GM21423 (cell line): ENCODE measurements at regions not wholly inside any gene's neighbourhood (a gene's known extent, or its start where the extent isn't known, plus 50 kb on each side); places are given as distances from the start of the nearest gene placed in this dataset.
"Not testable (repeated sequence)": the region's sequence is repeated elsewhere in the genome, so short reads cannot be mapped to it uniquely, and the experiment has no call there.

Experiments used
- ATAC-seq: cut with Tn5 transposase; IDR thresholded peaks from one replicate; pipeline ENCODE4 v1.9.1; 2021; ENCODE audit warnings: mild to moderate bottlenecking, moderate library complexity; ENCODE audit not compliant: unreplicated experiment

DNA sequence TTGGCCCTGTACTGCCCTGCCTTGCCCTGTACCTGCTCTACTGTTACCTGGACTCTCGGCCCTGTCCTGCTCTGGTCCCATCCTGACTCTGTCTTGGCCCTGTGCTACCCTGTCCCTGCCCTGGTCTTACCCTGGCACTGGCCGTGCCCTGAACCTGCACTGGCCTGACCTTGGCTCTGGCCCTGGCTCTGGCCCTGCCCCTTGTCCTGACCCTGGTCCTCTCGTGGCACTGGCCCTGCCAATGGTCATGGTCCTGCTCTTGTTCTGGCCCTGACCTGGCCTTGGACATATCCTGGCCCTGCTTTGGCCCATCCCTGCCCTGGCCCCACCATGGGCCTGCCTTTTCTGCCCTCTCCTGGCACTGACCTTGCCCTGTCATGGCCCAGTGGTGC is 251.3 kb downstream of the TP53TG3F start:
- not testable (repeated sequence) for ATAC-seq

DNA sequence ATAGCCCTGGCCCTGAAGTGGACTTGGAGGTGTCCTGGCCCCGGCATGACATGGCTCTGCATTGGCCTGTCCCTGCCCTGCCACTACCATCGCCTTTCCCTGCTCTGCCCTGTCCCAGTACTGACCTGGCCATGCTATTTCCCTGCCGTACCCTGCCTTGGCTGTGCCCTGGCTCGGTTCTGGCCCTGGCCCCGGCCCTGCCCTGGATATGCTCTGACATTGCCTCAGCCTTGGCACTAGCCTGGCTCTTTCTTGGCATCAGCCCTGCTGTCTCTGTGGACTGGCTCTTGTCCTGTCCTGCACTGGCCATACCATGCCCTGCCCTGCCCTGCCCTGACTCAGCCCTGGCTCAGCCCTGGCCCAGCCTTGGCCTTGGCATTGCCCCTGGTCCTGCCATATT is 252.2 kb downstream of the TP53TG3F start:
- not testable (repeated sequence) for ATAC-seq

DNA sequence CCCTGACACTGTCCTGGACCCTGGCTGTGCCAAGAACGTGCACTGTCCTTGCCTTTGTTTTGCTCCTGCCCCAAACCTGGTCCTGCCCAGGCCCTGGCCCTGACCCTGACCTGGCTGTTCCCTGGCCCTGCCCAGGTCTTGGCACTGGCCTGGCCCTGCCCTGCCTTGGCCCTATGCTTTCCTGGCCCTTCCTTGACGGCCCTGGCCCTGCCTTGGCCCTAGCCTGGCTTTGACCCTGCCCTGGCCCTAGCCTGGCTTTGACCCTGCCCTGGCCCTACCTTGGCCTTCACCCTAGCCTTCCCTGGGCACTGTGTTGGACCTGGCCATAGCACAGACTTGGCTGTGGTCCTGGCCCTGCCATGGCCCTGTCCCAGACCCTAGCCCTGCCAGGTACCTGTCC is 252.9 kb downstream of the TP53TG3F start:
- ATAC-seq = not testable (repeated sequence)

DNA sequence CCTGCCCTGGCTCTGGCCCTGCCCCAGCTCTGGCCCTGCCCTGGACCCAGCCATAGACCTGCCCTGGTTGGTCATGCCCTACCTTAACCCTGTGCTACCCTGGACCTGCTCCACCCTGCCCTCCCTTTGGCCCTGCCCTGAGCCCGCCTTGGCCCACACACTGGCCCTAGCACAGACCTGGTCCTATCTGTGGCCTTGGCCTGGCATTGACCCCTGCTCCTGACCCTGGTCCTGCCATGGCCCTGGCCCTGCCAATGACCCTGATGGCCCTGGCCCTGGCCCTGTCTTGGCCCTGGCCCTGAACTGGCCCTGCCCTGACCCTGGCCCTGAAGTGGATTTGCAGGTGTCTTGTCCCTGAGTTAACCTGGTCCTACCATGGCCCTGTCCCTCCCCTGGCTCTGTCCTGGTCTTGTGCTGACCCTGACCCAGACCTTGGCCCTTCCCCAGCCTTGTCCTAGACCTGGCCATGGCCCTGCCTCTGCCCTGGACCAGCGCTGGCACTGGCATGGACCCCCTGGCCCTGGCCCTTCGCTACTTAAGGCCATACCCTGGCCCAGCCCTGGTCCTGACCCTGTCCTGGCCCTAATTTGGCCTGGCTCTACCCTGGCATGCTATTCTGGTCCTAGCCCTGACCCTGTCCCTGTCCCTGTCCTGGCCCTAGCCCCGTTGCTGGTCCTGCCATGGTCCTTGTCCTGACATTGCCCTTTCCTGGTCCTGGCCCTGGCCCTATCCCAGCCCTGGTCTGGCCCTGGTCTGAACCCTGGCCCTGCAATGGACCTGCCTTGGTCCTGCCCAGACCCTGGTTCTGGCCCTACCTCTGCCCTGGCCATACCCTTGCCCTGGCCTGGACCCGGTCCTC is 253.7 kb downstream of the TP53TG3F start:
- not testable (repeated sequence) for ATAC-seq

DNA sequence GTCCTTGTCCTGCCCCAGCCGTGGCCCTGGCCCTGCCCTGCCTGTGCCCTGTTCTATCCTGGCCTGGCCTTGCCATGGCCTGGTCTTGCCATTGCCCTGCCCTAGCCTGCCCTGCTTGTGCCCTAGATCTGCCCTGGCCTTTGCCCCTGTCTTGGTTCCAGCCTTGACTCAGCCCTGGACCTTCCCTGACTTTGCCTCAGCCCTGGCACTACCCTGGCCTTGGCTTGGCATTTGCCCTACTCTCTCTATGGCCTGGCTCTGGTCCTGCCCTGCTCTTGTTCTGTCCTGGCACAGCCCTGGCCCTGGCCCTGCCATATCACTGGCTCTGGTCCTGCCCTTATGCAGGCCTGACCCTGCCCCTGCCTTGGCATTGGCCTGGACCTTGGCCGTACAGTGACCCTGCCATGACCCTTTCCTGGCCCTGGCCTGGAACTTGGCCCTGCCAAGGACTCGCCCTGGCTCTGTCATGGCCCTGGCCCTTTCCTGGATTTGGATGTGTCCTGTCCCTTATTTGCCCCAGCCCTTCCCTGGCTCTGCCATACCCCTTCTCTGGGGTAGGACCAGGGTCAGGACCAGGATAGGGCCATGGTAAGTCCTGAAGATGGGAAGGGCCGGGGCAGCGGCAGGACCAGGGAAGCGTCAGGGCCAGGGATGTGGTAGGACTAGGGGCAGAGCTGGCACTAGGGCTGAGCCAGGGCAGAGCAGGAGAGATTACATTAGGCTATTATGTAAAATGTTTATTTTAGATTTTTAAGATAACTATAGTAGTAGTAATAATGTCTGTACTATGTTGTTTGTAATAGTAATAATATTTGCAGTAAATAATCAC is 254.5 kb downstream of the TP53TG3F start:
- not testable (repeated sequence) for ATAC-seq

DNA sequence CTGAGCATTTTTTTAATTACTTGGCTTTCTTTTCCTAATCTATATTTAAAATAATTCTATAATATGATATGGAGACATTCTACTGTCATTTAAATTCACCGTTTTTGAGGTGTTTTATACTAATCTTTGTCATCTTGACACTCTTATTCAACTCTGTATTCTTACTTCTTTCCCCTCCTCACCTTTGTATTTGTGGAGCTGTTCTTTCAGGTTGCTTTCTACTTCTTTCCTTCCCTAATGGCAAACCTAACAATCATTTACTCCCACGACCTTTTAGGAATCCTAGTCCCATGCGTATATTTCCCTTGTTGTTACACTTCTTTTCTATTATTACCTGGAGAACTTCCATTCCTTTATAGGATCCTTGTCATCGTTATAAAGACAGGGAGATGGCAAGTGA is 271.8 kb downstream of the TP53TG3F start:
- not testable (repeated sequence) for ATAC-seq

DNA sequence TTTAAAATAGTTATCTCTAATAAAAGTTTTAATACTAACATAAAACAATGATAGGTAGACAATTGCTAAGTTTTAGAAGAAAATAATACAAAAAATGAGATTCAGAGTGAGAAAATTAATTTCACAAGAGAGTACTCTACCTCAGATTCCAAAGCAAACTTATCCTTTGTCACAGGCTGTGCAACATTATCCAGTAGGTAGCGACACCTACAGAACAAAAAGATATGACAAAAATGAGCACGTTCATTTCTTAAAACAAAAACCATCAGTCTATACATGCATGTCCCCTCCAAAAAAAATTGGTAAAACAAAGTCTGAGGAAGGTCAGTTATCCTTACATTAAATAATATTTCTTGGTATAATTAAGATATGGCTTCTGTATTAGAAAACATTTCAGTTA is 275.2 kb downstream of the TP53TG3F start:
- ATAC-seq = not testable (repeated sequence)

DNA sequence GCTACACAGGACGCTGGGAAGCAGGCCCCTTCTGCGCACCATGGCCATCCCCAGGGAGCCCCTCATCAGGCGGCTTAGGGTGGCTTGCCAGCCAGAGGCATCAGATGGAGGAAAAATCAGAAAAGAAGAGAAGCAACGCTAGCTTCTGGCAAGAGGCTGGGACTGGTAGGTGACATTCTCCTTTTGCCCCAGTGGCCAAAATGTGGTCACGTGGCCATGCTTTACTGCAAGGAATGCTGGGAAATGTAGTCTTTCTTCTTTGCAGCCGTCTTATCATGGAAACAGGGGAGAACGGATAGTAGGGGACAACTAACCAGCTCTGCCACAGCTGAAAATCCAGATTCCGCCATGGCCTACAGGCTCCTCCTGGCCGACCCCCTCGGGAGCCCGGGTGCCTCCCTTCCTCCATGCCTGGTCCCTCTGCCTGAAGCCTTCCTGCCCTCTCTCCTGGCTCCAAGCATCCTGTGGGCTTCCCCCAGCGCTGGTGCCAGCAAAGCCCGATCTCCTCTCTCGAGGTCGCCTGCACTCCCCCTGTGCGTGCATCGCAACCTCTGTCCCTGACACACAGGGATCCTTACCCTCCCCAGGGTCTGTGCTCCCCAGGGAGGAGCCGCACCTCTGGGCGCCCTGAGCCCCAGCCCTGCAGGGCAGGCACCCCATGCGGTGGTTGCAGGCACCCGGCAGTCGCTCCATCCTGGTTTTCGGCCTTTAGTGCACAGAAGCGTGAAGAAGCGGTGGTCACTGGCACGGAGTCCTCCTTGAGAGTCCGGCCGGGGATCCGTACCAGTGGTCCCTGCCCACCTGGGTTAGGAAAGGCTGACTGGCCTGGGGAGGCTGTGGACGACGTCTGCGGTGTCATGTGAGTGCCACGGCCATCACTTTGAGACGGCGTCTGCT is 307.7 kb downstream of the TP53TG3F start:
- not testable (repeated sequence) for ATAC-seq

DNA sequence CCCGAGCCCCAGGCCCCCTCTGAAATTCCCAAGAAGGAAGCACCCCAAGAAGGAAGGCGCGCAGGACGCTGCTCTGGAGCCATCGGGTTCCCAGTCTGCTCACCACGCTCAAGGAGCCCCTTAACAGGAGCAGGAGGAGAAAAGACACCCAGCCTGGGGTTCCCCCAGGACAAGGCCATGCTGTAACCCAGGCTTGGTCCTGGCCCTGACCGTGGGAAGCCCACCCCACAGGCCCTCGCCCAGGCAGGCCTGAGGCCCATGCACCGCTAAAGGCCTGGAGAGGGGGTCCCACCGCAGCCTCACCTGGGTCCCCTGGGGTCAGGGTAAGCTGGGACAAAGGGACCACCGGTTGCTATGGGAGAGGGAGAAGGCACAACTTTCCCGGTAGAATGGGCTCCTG is 309.3 kb downstream of the TP53TG3F start:
- not testable (repeated sequence) for ATAC-seq

DNA sequence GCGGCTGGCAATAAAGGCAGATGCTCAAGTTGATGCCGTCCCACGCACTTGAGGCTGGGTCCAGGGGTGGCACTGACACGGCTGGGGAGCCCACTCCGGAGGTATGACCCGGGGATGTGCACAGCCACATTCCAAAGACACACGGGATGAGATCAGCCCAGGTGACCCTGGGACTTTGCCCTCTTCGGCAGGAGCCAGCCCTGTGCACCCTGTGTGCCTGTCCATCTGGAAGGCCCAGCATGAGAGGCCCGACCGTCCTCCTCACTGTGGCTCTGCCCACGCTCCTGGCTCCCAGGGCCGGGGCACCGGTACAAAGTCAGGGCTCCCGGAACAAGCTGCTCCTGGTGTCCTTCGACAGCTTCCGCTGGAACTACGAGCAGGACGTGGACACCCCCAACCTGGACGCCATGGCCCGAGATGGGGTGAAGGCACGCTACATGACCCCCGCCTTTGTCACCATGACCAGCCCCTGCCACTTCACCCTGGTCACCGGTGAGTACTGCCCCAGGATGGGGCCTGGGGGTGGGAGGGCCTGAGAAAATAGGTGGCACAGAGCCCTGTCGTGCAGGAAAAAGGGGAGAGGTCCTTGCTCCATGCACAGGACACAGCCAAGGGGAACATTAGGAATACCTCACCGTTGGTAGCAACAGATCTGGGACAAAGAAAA is 309.9 kb downstream of the TP53TG3F start:
- ATAC-seq = not testable (repeated sequence)

DNA sequence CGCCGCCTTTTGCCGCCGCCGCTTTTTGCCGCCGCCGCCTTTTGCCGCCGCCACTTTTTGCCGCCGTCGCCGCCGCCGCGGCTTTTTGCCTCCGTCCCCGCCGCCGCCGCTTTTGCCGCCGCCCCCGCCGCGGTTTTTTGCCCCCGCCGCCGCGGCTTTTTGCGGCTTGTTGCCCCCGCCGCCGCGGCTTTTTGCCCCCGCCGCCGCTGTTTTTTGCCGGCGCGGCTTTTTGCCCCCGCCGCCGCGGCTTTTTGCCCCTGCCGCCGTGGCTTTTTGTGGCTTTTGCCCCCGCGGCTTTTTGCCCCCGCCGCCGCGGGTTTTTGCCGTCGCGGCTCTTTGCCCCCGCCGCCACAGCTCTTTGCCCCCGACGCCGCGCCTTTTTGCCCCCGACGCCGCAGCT is 311.1 kb downstream of the TP53TG3F start:
- ATAC-seq = not testable (repeated sequence)

DNA sequence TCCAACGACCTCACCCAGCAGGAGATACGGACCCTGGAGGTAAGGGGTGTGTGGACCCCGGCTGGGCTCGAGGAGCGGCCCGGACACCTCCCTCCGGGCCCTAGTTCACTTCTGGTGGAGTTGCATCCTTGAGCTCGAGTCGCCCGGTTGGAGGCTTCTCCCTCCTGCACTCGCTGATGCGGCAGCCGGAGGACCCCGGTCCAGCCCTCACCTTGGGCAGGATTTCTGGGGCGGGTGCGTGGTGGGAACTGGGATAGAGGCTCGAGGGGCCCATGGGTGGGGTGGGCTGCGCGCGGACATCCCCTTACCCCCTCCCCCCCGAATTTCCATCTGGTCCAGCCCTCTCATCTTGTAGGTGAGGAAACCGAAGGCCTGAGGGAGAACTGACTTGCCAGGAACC is 311.8 kb downstream of the TP53TG3F start:
- not testable (repeated sequence) for ATAC-seq

DNA sequence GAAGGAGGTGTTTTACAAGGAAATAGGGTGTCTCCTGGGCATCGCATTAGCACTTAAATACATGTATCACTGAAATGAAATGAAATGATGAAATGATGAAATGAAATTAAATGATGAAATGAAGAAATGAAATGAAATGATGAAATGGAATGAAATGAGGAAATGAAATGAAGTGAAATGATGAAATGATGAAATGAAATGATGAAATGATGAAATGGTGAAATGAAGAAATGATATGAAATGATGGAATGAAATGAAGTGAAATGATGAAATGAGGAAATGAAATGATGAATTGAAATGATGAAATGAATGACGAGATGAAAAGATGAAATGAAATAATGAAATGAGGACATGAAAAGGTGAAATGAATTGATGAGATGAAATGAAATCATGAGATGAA is 314.6 kb downstream of the TP53TG3F start:
- not testable (repeated sequence) for ATAC-seq

DNA sequence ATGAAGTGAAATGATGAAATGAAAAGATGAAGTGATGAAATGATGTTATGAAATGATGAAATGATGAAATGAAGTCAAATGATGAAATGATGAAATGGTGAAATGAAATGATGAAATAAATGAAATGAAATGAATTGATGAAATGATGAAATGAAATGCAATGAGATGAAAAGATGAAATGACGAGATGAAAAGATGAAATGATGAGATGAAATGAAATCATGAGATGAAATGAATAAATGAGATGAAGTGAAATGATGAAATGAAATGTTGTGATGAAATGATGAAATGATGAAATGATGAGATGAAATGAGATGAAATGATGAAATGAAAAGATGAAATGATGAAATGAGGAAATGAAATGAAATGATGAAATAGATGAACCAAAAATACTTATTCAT is 315.3 kb downstream of the TP53TG3F start:
- not testable (repeated sequence) for ATAC-seq

DNA sequence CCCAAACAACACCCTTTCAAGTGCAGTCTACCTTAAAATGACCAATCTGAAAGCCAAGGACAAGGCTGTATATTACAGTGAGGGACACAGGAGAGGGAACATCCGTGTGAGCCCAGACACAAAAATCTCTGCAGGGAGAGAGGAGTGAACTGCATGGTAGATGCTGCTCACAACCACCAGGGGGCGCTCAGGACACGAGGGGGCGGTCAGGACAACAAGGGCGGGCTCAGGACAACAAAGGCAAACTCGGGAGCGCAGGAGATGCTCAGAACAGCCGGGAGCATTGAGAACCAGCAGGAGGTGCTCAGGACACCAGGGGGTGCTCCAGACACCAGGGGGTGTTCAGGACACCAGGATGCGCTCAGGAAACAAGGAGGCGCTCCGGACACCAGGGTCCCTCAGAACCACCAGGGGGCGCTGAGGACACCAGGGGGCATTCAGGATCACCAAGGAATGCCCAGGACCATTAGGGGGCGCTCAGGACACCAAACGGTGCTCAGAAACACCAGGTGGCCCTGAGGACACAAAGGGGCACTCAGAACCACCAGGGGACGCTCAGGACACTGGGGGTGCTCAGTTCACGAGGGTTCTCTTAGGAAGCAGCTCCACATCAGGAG is 357.0 kb downstream of the TP53TG3F start:
- ATAC-seq = not testable (repeated sequence)

DNA sequence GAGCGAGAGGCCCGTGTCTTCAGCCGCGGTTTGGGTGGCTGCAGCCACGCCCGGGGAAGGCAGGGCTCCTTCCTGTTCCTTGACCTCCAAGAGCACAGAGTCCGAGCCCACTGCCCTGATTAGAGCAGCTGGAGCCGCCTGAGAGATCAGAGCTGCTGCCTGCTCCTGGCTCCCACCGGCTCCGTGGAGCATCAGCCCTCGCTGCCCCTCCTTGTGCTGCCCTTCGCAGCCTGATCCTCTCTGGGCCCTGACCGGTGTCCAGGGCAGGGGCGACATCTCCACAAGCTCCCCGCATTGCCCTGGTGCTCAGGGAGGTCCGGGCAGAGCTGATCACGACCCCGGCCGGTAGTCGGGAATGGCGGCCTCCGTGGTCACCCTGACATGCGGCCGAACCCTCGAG is 365.3 kb downstream of the TP53TG3F start:
- ATAC-seq = not testable (repeated sequence)

DNA sequence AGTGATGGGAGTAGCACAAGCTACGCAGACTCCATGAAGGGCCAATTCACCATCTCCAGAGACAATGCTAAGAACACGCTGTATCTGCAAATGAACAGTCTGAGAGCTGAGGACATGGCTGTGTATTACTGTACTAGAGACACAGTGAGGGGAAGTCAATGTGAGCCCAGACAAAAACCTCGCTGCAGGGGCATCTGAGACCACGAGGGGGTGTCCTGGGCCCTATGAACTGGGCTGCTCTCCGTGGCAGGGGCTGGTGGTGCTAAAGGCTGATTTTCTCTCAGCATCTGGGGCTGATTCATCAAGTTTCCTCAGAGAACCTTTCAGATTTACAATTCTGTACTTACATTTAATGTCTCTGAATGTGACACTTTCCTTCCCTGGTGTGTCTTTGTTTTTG is 368.1 kb downstream of the TP53TG3F start:
- ATAC-seq = not testable (repeated sequence)

DNA sequence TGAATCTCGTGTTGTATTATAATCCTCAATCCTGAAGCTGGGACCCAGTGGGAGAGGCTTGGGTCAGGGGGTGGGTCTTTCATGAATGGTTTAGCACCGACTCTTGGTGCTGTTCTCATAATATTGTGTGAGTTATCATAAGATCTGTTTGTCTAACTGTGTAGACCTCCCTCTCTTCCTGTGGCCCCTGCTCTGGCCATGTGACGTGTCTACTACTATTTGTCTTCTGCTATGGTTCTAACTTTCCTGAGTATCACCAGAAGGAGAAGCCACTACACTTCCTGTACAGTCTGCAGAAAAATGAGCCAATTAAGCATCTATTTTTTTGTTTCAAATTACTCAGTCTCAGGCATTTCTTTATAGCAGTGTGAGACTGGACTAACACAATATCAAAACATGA is 379.7 kb downstream of the TP53TG3F start:
- ATAC-seq = not testable (repeated sequence)

DNA sequence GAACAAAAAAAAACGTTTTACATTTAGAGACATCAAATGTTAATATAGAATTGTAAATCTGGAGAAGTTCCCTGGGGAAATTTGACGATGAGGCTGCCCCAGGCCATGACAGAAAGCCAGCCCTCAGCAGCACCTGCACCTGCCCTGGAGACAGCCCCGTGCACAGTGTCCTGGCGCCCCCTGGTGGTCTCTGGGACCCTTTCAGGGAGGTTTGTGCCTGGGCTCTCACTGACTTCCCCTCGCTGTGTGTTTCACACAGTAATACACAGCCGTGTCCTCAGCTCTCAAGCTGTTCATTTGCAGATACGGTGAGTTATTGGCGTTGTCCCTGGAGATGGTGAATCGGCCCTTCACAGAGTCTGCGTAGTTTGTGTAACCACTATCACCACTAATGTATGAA is 385.1 kb downstream of the TP53TG3F start:
- not testable (repeated sequence) for ATAC-seq
